Astrocyte of the spinal cord (primary cell): ENCODE measurements at regions not wholly inside any gene's neighbourhood (a gene's known extent, or its start where the extent isn't known, plus 50 kb on each side); places are given as distances from the start of the nearest gene placed in this dataset.

Experiments
- DNase-seq: peaks from one replicate; pipeline ENCODE4 v3.0.0; 2011; ENCODE audit warnings: low read depth, low spot score
- H3K4me3 ChIP-seq: 2 replicates; pipeline ENCODE4 v1.5.1; 2011; ENCODE audit warnings: low read depth, mild to moderate bottlenecking, low read length, moderate library complexity
- CTCF ChIP-seq: IDR thresholded peaks from 2 replicates; pipeline ENCODE4 v1.5.1; 2012; ENCODE audit warnings: low read depth, mild to moderate bottlenecking, low read length, inconsistent platforms
- in situ Hi-C: cut with HindIII; loops from 2 replicates; pipeline ENCODE4 v1.10.0; 2017; ENCODE audit warnings: low sequenced_read_pairs

DNA sequence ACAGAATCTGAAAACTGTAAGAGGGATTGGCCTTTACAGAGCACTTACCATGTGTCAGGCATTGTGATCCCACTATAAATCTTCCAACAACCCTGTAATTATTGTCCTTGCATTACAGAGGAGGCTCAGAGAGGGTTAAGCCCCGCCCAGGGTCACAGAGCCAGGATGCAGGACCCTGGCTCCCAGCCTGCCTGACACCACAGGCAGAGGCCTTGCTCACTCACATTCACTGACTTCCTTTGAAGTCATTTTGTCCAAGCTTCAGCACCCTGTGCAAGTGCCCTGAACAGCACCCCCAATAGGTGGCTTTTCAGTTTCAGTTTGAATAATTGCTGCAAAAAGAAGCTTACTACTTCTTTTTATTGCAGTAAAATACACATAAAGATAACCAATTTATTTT, 256.8 kb upstream of the NFIA start:
- no peak for TF ChIP-seq CTCF
- DNase-seq: no peak
- no peak overlapping the region for H3K4me3 ChIP-seq
- in situ Hi-C loops: no loop called here

DNA sequence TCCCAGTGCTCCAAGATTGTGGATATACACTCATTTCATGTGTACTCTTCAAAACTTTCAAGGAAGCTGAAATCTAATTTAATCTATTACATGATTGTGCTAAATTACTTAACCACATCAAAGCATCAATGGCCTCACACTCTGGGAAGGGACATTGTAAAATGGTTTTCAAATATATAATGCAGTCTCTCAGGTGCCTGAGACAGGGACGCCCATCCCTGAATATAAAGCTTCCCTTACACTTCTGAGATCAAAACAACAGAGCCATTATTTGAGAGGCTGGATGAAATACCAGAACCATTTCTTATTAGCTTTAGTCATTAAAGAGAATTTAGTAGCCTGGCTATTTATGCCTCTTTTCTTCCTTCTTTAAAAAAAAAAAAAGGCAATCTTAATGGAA, 259.2 kb upstream of the NFIA start:
- no peak overlapping the region for H3K4me3 ChIP-seq
- DNase-seq: no peak
- no peak for TF ChIP-seq CTCF
- in situ Hi-C loops: no loop called here

GRCh38 chr1:60822252-60822651, 260.1 kb upstream of the NFIA start:
- no peak for TF ChIP-seq CTCF
- DNase-seq: no peak
- in situ Hi-C loops: no loop called here
- no peak overlapping the region for H3K4me3 ChIP-seq

- in situ Hi-C loops: no loop called here
- no peak for TF ChIP-seq CTCF
These were observed 261.2 kb upstream of the NFIA start for GRCh38 chr1:60821156-60821555.

GRCh38 chr1:60818969-60819701, 263.2 kb upstream of the NFIA start:
- no peak for DNase-seq
- in situ Hi-C loops: no loop called here

More at GRCh38 chr1:60821156-60821555, 261.2 kb upstream of the NFIA start:
- no peak overlapping the region for H3K4me3 ChIP-seq
- DNase-seq: no peak

GRCh38 chr1:60813071-60813470, 269.3 kb upstream of the NFIA start:
- no peak for TF ChIP-seq CTCF
- no peak overlapping the region for H3K4me3 ChIP-seq
- DNase-seq: peak; percentile 5
- in situ Hi-C loops: no loop called here

More at GRCh38 chr1:60818969-60819701, 263.2 kb upstream of the NFIA start:
- H3K4me3 ChIP-seq: no peak overlapping the region
- TF ChIP-seq CTCF: no peak
